ENCODE measurements at regions not wholly inside any gene's neighbourhood (a gene's known extent, or its start where the extent isn't known, plus 50 kb on each side); places are given as distances from the start of the nearest gene placed in this dataset.
A peak's percentile ranks its signal among the peaks of the same experiment; 100 is the strongest.

GRCh38 chr10:4514445-4515108 is 311.4 kb upstream of the AKR1E2 start:
- DNase-seq (ENCODE audit: extremely low read depth in 1 of 4, low spot score in 3 of 4), result no peak
- no TSS peak for BruUV-seq (replicated peaks)
- POLR2A ChIA-PET, result interaction anchor here (1.1 kb wide), 1 partner anchor 13 kb away, joined by 3 read pairs; no protein-coding TSS in a partner anchor

GRCh38 chr10:4512671-4513240 is 313.3 kb upstream of the AKR1E2 start:
- H3K9ac ChIP-seq (ENCODE audit: insufficient read depth in 1 of 2, low read depth in 2 of 2, low read length in 2 of 2), result no peak overlapping the region
- TF ChIP-seq HBP1 (CRISPR knock-in tag; IDR thresholded peaks at IDR 0.05), result no peak
- peak in 1 of 2 experiments; percentile 54; a peak in 2 of 4 replicates for TF ChIP-seq RAD21 (CRISPR knock-in tag; conservative IDR thresholded peaks at IDR 0.05 in 1 of 2, IDR thresholded peaks at IDR 0.05 in 1 of 2)
- TF ChIP-seq CUX1 (CRISPR knock-in tag; IDR thresholded peaks at IDR 0.05), result no peak

More at GRCh38 chr10:4514445-4515108, 311.4 kb upstream of the AKR1E2 start:
- WGBS (ENCODE audit: insufficient coverage, low coverage, missing lambda C conversion rate), result 0% methylated on average over 19 of the region's 19 CpGs
- FAIRE-seq (no peak), ATAC-seq (no peak)
- H3K79me2 ChIP-seq (ENCODE audit: control insufficient read depth, insufficient read depth, low read length), result no peaks in the 10 kb centered on the region
- no peaks in the 10 kb centered on the region for H3K36me3 ChIP-seq (ENCODE audit: control insufficient read depth, insufficient read depth, low read length)
- H3K27me3 ChIP-seq (ENCODE audit: control insufficient read depth in 2 of 2, insufficient read depth in 2 of 2, low read length in 2 of 2), result peaks cover 0 to 22% of the 10 kb centered on the region in 2 experiments; a peak in 3 of 5 replicates
- no peak overlapping the region for H3K4me3 ChIP-seq
- in situ Hi-C loops (cut with MboI), result no loop called here
- H3K9me3 ChIP-seq (replicated peaks; ENCODE audit: control insufficient read depth, insufficient read depth, low read depth, low read length), result no peaks in the 10 kb centered on the region
- no peak overlapping the region for H3K9ac ChIP-seq (ENCODE audit: insufficient read depth in 1 of 2, low read depth in 2 of 2, low read length in 2 of 2)
- no peak overlapping the region for H3K4me2 ChIP-seq (ENCODE audit: insufficient read depth, low read length)
- CTCF ChIA-PET (ENCODE audit: low intra/inter-chr PET ratio), result no interaction called here
- TF ChIP-seq SPI1 (IDR thresholded peaks at IDR 0.05; ENCODE audit: borderline replicate concordance, low read depth, low read length), result peak; percentile 19; the same call in 1 of the 2 replicates
- TF ChIP-seq BACH1 (tag; IDR thresholded peaks at IDR 0.05), result no peak
- H3K4me1 ChIP-seq (replicated peaks in 1 of 2; ENCODE audit: control insufficient read depth in 2 of 2, insufficient read depth in 2 of 2, low read length in 2 of 2), result no peaks in the 10 kb centered on the region
- no peak overlapping the region for H2AFZ ChIP-seq (ENCODE audit: low read depth, low read length)
- intact Hi-C loops (cut with micrococcal nuclease), result no loop called here
- H4K20me1 ChIP-seq (replicated peaks; ENCODE audit: control insufficient read depth, insufficient read depth, low read length), result no peaks in the 10 kb centered on the region
- H3K27ac ChIP-seq (ENCODE audit: extremely low read depth, low read depth, low read length), result no peak overlapping the region
- H3K9me1 ChIP-seq (ENCODE audit: control insufficient read depth, insufficient read depth, low read length), result no peaks in the 10 kb centered on the region

More at GRCh38 chr10:4512671-4513240, 313.3 kb upstream of the AKR1E2 start:
- Histone ChIP-seq H3K4me3 (no peak overlapping the region), H2AFZ (ENCODE audit: low read depth, low read length) (no peak overlapping the region), H3K79me2 (ENCODE audit: control insufficient read depth, insufficient read depth, low read length) (no peaks in the 10 kb centered on the region), H3K27me3 (ENCODE audit: control insufficient read depth in 2 of 2, insufficient read depth in 2 of 2, low read length in 2 of 2) (peaks cover 0 to 30% of the 10 kb centered on the region in 2 experiments; a peak in 3 of 5 replicates), H3K4me1 (replicated peaks in 1 of 2; ENCODE audit: control insufficient read depth in 2 of 2, insufficient read depth in 2 of 2, low read length in 2 of 2) (no peaks in the 10 kb centered on the region), H3K4me2 (ENCODE audit: insufficient read depth, low read length) (no peak overlapping the region), H3K9me1 (ENCODE audit: control insufficient read depth, insufficient read depth, low read length) (no peaks in the 10 kb centered on the region), H3K27ac (ENCODE audit: extremely low read depth, low read depth, low read length) (no peak overlapping the region), H3K36me3 (ENCODE audit: control insufficient read depth, insufficient read depth, low read length) (no peaks in the 10 kb centered on the region), H4K20me1 (replicated peaks; ENCODE audit: control insufficient read depth, insufficient read depth, low read length) (no peaks in the 10 kb centered on the region), H3K9me3 (replicated peaks; ENCODE audit: control insufficient read depth, insufficient read depth, low read depth, low read length) (no peaks in the 10 kb centered on the region)
- 0% methylated on average over 6 of the region's 6 CpGs for WGBS (ENCODE audit: insufficient coverage, low coverage, missing lambda C conversion rate)
- intact Hi-C loops (cut with micrococcal nuclease) (no loop called here), in situ Hi-C loops (cut with MboI) (no loop called here)
- ChIA-PET CTCF (ENCODE audit: low intra/inter-chr PET ratio) (no interaction called here), POLR2A (no interaction called here)
- DNase-seq (ENCODE audit: extremely low read depth in 1 of 4, low spot score in 3 of 4) (peak in 2 of 4 experiments; percentile 9 to 19), FAIRE-seq (peak; percentile 29), ATAC-seq (peak; percentile 64; the same call in 2 of the 3 replicates)
- no TSS peak for BruUV-seq (replicated peaks)

Data from K562 (cell line).